ENCODE measurements at regions not wholly inside any gene's neighbourhood (a gene's known extent, or its start where the extent isn't known, plus 50 kb on each side); places are given as distances from the start of the nearest gene placed in this dataset.

GRCh38 chr5:124459984-124460383, 286.5 kb downstream of the ZNF608 start:
- DNase-seq (ENCODE audit: low read depth in 1 of 2, low spot score in 1 of 2): no peak
- TF ChIP-seq JUND (IDR thresholded peaks at IDR 0.05; ENCODE audit: low read depth): no peak
- in situ Hi-C loops (cut with HindIII; ENCODE audit: low pct_unique_long_range_greater_than_20kb, low sequenced_read_pairs): no loop called here

- in situ Hi-C loops (cut with HindIII; ENCODE audit: low pct_unique_long_range_greater_than_20kb, low sequenced_read_pairs): no loop called here
- DNase-seq (ENCODE audit: low read depth in 1 of 2, low spot score in 1 of 2): no peak
- TF ChIP-seq JUND (IDR thresholded peaks at IDR 0.05; ENCODE audit: low read depth): no peak
These were observed 288.5 kb downstream of the ZNF608 start for GRCh38 chr5:124457901-124458300.

- in situ Hi-C loops (cut with HindIII; ENCODE audit: low pct_unique_long_range_greater_than_20kb, low sequenced_read_pairs): no loop called here
- no peak for DNase-seq (ENCODE audit: low read depth in 1 of 2, low spot score in 1 of 2)
- TF ChIP-seq JUND (IDR thresholded peaks at IDR 0.05; ENCODE audit: low read depth): no peak
These were observed 289.3 kb downstream of the ZNF608 start for GRCh38 chr5:124457101-124457500.

- TF ChIP-seq JUND (IDR thresholded peaks at IDR 0.05; ENCODE audit: low read depth): no peak
- in situ Hi-C loops (cut with HindIII; ENCODE audit: low pct_unique_long_range_greater_than_20kb, low sequenced_read_pairs): no loop called here
- no peak for DNase-seq (ENCODE audit: low read depth in 1 of 2, low spot score in 1 of 2)
These were observed 290.2 kb downstream of the ZNF608 start for GRCh38 chr5:124456249-124456648.

- in situ Hi-C loops (cut with HindIII; ENCODE audit: low pct_unique_long_range_greater_than_20kb, low sequenced_read_pairs): no loop called here
- no peak for TF ChIP-seq JUND (IDR thresholded peaks at IDR 0.05; ENCODE audit: low read depth)
These were observed 292.4 kb downstream of the ZNF608 start for GRCh38 chr5:124454081-124454480.

GRCh38 chr5:124453221-124454051, 293.0 kb downstream of the ZNF608 start:
- no peak for TF ChIP-seq JUND (IDR thresholded peaks at IDR 0.05; ENCODE audit: low read depth)
- no peak for DNase-seq (ENCODE audit: low read depth in 1 of 2, low spot score in 1 of 2)
- in situ Hi-C loops (cut with HindIII; ENCODE audit: low pct_unique_long_range_greater_than_20kb, low sequenced_read_pairs): no loop called here

More at GRCh38 chr5:124454081-124454480, 292.4 kb downstream of the ZNF608 start:
- DNase-seq (ENCODE audit: low read depth in 1 of 2, low spot score in 1 of 2): no peak

GRCh38 chr5:124452412-124452811, 294.0 kb downstream of the ZNF608 start:
- TF ChIP-seq JUND (IDR thresholded peaks at IDR 0.05; ENCODE audit: low read depth): no peak
- DNase-seq (ENCODE audit: low read depth in 1 of 2, low spot score in 1 of 2): no peak
- in situ Hi-C loops (cut with HindIII; ENCODE audit: low pct_unique_long_range_greater_than_20kb, low sequenced_read_pairs): no loop called here

- DNase-seq (ENCODE audit: low read depth in 1 of 2, low spot score in 1 of 2): no peak
- in situ Hi-C loops (cut with HindIII; ENCODE audit: low pct_unique_long_range_greater_than_20kb, low sequenced_read_pairs): no loop called here
- no peak for TF ChIP-seq JUND (IDR thresholded peaks at IDR 0.05; ENCODE audit: low read depth)
These were observed 294.6 kb downstream of the ZNF608 start for GRCh38 chr5:124451721-124452383.

GRCh38 chr5:124446120-124446519, 300.3 kb downstream of the ZNF608 start:
- in situ Hi-C loops (cut with HindIII; ENCODE audit: low pct_unique_long_range_greater_than_20kb, low sequenced_read_pairs): no loop called here
- no peak for DNase-seq (ENCODE audit: low read depth in 1 of 2, low spot score in 1 of 2)
- no peak for TF ChIP-seq JUND (IDR thresholded peaks at IDR 0.05; ENCODE audit: low read depth)

GRCh38 chr5:124445070-124445619, 301.3 kb downstream of the ZNF608 start:
- no peak for TF ChIP-seq JUND (IDR thresholded peaks at IDR 0.05; ENCODE audit: low read depth)
- no peak for DNase-seq (ENCODE audit: low read depth in 1 of 2, low spot score in 1 of 2)
- in situ Hi-C loops (cut with HindIII; ENCODE audit: low pct_unique_long_range_greater_than_20kb, low sequenced_read_pairs): no loop called here

GRCh38 chr5:124444147-124444775, 302.2 kb downstream of the ZNF608 start:
- no peak for DNase-seq (ENCODE audit: low read depth in 1 of 2, low spot score in 1 of 2)
- TF ChIP-seq JUND (IDR thresholded peaks at IDR 0.05; ENCODE audit: low read depth): no peak
- in situ Hi-C loops (cut with HindIII; ENCODE audit: low pct_unique_long_range_greater_than_20kb, low sequenced_read_pairs): no loop called here

GRCh38 chr5:124440471-124440870, 306.0 kb downstream of the ZNF608 start:
- TF ChIP-seq JUND (IDR thresholded peaks at IDR 0.05; ENCODE audit: low read depth): no peak
- DNase-seq (ENCODE audit: low read depth in 1 of 2, low spot score in 1 of 2): no peak
- in situ Hi-C loops (cut with HindIII; ENCODE audit: low pct_unique_long_range_greater_than_20kb, low sequenced_read_pairs): no loop called here

- in situ Hi-C loops (cut with HindIII; ENCODE audit: low pct_unique_long_range_greater_than_20kb, low sequenced_read_pairs): no loop called here
- no peak for DNase-seq (ENCODE audit: low read depth in 1 of 2, low spot score in 1 of 2)
- TF ChIP-seq JUND (IDR thresholded peaks at IDR 0.05; ENCODE audit: low read depth): no peak
These were observed 306.8 kb downstream of the ZNF608 start for GRCh38 chr5:124439609-124440008.

Measured in T47D (cell line).